ENCODE measurements at regions not wholly inside any gene's neighbourhood (a gene's known extent, or its start where the extent isn't known, plus 50 kb on each side); places are given as distances from the start of the nearest gene placed in this dataset.

- no peak for TF ChIP-seq CTCF (conservative IDR thresholded peaks at IDR 0.05; ENCODE audit: low read depth, low read length)
- H3K4me3 ChIP-seq (ENCODE audit: low read length), result no peak overlapping the region
- no peak for DNase-seq (ENCODE audit: low read depth)
Measured at GRCh38 chr13:85095418-85096272, 703.6 kb downstream of the SLITRK6 start.

- no peak overlapping the region for H3K4me3 ChIP-seq (ENCODE audit: low read length)
- TF ChIP-seq CTCF (conservative IDR thresholded peaks at IDR 0.05; ENCODE audit: low read depth, low read length), result no peak
- no peak for DNase-seq (ENCODE audit: low read depth)
Measured at GRCh38 chr13:85093808-85094207, 705.4 kb downstream of the SLITRK6 start.

DNA sequence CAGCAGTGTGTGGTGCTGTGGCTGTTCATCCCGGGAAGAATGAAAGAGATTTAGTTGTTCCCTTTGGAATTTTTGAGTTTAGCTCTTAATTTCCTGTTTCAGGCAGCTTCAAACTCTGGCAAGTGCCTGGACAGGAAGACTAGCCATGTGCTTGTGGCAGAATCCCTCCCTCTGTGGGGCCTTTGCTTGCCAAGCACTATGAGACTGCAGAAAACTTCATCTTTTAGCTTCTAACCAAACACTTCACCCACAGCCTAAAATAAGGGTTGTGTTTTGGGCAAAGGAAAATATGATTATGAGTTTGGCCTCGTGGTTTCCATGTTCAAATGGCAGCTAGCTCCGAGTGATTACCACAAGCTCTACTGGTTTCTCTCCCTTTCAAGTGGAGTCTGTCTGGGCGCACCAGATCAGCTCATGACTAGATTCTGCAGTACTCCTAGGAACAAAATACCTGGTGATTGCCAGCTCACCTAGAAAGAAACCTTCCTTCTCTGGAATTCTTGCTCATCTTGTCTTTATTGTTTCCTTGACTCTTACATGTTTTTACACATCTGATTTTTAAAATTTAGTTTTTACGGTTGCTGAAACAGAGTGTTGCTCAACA is 707.5 kb downstream of the SLITRK6 start:
- no peak for DNase-seq (ENCODE audit: low read depth)
- TF ChIP-seq CTCF (conservative IDR thresholded peaks at IDR 0.05; ENCODE audit: low read depth, low read length), result no peak
- H3K4me3 ChIP-seq (ENCODE audit: low read length), result no peak overlapping the region

GRCh38 chr13:85089186-85089585 is 710.0 kb downstream of the SLITRK6 start:
- DNase-seq (ENCODE audit: low read depth), result no peak
- TF ChIP-seq CTCF (conservative IDR thresholded peaks at IDR 0.05; ENCODE audit: low read depth, low read length), result no peak

DNA sequence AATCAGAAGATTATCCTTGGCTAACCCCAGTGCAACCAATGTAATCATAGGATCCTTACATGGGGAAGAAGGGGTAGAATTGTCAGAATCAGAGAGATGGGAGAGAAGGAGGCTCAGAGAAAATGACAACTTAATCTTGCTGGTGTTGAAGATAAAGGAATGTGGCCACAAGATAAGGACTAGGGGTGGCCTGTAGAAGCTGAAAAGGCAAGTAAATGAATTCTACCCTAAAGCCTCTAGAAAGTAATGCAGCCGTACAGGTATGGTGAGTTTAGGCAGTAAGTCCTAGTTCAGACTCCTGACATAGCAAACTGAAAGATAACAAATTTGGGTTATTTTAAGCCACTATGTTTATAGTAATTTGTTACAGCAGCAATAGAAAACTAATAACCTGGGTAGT is 718.5 kb downstream of the SLITRK6 start:
- H3K4me3 ChIP-seq (ENCODE audit: low read length), result no peak overlapping the region
- no peak for DNase-seq (ENCODE audit: low read depth)
- no peak for TF ChIP-seq CTCF (conservative IDR thresholded peaks at IDR 0.05; ENCODE audit: low read depth, low read length)

More at GRCh38 chr13:85089186-85089585, 710.0 kb downstream of the SLITRK6 start:
- H3K4me3 ChIP-seq (ENCODE audit: low read length), result no peak overlapping the region

- no peak for TF ChIP-seq CTCF (conservative IDR thresholded peaks at IDR 0.05; ENCODE audit: low read depth, low read length)
- no peak for DNase-seq (ENCODE audit: low read depth)
Measured at GRCh38 chr13:85076343-85076742, 722.9 kb downstream of the SLITRK6 start.

More at GRCh38 chr13:85076343-85076742, 722.9 kb downstream of the SLITRK6 start:
- no peak overlapping the region for H3K4me3 ChIP-seq (ENCODE audit: low read length)

All from retinal pigment epithelial cell (primary cell).